ENCODE measurements at regions not wholly inside any gene's neighbourhood (a gene's known extent, or its start where the extent isn't known, plus 50 kb on each side); places are given as distances from the start of the nearest gene placed in this dataset.

DNA sequence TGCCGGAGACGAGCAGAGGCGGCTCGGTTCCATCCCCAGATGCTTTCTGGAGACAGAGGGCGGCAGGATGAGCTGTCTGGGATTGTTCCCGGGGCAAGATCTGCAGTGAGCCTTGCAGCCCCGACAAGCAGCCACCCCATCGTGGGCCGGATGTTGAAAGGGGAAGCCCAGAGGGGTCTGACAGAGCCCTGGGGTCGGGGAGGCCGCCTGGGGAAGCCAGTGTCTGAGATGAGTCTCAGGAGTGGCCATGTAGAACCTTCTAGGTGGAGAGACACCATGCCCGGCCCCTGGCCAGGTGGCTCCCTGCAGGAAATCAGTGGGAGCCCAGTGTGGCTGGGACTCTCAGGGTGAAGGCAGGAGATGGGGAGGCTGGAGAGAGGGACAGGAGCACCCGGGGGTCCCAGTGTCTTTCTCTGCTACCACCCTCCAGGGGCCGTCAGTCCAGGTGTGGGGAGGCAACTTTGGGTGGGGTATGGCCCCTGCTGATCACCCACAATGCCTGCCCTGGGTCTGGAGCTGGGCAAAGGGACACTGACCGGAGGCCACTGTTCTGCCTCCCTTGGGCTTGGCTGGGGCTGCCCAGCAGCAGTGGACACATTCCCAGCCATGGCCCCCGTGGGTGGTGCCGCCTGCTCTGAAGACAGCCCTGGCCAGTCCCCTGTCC lies 128.3 kb upstream of the HS6ST1 start:
- Histone ChIP-seq H3K9me3 (ENCODE audit: control insufficient read depth, insufficient read depth, low read length) (no peaks in the 10 kb centered on the region), H3K27me3 (ENCODE audit: control insufficient read depth, low read length) (no peaks in the 10 kb centered on the region), H3K36me3 (ENCODE audit: control insufficient read depth, low read length) (no peaks in the 10 kb centered on the region), H3K27ac (ENCODE audit: low read depth, low read length) (no peak overlapping the region), H4K20me1 (ENCODE audit: control insufficient read depth, insufficient read depth, low read depth, low read length) (no peaks in the 10 kb centered on the region), H3K79me2 (ENCODE audit: control insufficient read depth, low read length) (no peaks in the 10 kb centered on the region), H3K4me2 (ENCODE audit: low read length) (no peak overlapping the region), H3K9me2 (replicated peaks; ENCODE audit: control insufficient read depth, low read length) (no peaks in the 10 kb centered on the region), H3F3A (ENCODE audit: control insufficient read depth, insufficient read depth) (no peaks in the 10 kb centered on the region), H3K4me1 (ENCODE audit: control insufficient read depth, low read length) (no peaks in the 10 kb centered on the region), H3K4me3 (ENCODE audit: low read length) (no peak overlapping the region)
- no peak for TF ChIP-seq EZH2phosphoT487 (IDR thresholded peaks at IDR 0.05; ENCODE audit: borderline replicate concordance, low read length)
- TF ChIP-seq, protein P1, sequence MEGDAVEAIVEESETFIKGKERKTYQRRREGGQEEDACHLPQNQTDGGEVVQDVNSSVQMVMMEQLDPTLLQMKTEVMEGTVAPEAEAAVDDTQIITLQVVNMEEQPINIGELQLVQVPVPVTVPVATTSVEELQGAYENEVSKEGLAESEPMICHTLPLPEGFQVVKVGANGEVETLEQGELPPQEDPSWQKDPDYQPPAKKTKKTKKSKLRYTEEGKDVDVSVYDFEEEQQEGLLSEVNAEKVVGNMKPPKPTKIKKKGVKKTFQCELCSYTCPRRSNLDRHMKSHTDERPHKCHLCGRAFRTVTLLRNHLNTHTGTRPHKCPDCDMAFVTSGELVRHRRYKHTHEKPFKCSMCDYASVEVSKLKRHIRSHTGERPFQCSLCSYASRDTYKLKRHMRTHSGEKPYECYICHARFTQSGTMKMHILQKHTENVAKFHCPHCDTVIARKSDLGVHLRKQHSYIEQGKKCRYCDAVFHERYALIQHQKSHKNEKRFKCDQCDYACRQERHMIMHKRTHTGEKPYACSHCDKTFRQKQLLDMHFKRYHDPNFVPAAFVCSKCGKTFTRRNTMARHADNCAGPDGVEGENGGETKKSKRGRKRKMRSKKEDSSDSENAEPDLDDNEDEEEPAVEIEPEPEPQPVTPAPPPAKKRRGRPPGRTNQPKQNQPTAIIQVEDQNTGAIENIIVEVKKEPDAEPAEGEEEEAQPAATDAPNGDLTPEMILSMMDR (IDR thresholded peaks at IDR 0.05; ENCODE audit: low read depth, low read length, poor library complexity, severe bottlenecking), result no peak

DNA sequence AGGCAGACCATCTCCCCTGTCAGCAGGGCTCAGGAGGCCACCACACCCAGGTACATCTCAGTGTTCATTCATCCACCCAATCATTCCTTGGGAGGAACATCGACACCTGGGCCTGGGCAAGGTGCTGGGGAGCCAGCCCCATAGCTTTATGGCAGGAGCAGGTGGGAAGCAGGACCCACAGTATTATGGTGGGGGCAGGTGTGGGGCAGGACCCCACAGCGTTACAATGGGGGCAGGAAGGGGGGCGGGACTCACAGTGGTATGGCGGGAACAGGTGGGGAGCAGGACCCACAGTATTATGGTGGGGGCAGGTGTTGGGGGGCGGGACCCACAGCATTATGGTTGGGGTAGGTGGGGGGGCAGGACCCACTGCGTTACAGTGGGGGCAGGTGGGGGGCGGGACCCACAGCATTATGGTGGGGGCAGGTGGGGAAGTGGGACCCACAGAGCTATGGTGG lies 128.9 kb upstream of the HS6ST1 start:
- no peaks in the 10 kb centered on the region for H4K20me1 ChIP-seq (ENCODE audit: control insufficient read depth, insufficient read depth, low read depth, low read length)
- H3K9me3 ChIP-seq (ENCODE audit: control insufficient read depth, insufficient read depth, low read length), result no peaks in the 10 kb centered on the region
- no peak for TF ChIP-seq EZH2phosphoT487 (IDR thresholded peaks at IDR 0.05; ENCODE audit: borderline replicate concordance, low read length)
- TF ChIP-seq, protein P1 (IDR thresholded peaks at IDR 0.05; ENCODE audit: low read depth, low read length, poor library complexity, severe bottlenecking), result no peak
- no peak overlapping the region for H3K27ac ChIP-seq (ENCODE audit: low read depth, low read length)
- H3F3A ChIP-seq (ENCODE audit: control insufficient read depth, insufficient read depth), result no peaks in the 10 kb centered on the region
- H3K4me3 ChIP-seq (ENCODE audit: low read length), result no peak overlapping the region
- H3K4me2 ChIP-seq (ENCODE audit: low read length), result no peak overlapping the region
- H3K4me1 ChIP-seq (ENCODE audit: control insufficient read depth, low read length), result no peaks in the 10 kb centered on the region
- H3K9me2 ChIP-seq (replicated peaks; ENCODE audit: control insufficient read depth, low read length), result no peaks in the 10 kb centered on the region
- H3K36me3 ChIP-seq (ENCODE audit: control insufficient read depth, low read length), result no peaks in the 10 kb centered on the region
- no peaks in the 10 kb centered on the region for H3K79me2 ChIP-seq (ENCODE audit: control insufficient read depth, low read length)
- H3K27me3 ChIP-seq (ENCODE audit: control insufficient read depth, low read length), result no peaks in the 10 kb centered on the region

DNA sequence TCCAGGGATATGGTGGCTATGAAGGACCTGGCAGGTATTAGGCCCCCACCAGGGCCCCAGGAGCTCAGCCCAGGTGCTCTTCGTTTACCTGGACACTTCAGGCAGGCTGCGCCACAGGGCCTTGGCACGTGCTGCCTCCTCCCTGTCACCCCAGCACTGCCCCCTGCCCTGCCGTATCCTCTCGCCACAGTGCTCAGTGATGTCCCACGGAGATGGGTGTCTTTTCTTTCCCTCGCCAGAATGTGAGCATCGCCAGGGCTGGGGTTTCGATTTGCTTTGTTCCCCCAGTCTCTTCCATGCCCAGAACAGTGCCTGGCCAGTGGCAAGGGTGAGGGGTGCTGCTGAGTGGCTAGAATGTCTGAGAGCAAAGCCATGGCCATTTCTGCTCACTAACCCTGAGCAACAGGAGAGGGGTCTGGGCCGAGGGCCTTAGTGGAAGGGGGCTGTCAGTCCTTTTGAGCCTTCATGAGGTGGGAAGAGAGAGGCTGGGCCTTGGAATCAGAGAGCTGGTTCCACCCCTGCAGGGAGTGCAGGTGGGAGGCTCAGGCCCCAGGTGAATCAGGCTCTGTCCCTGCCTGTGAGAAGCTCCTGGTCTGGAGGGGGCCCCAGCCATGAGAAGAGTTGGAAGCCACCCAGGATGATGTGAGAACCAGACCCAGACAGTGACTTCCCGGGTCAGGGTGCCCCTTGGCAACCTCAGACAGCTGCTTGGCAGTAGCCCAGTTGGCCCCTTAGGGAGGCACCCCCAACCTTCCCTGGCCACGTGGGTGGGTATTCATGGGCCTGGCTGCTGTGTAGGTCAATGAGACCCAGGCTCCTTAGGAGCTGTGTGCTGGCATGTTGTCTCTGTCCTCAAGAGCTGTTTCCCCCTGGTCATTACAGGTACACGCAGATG lies 129.9 kb upstream of the HS6ST1 start:
- Histone ChIP-seq H4K20me1 (ENCODE audit: control insufficient read depth, insufficient read depth, low read depth, low read length) (no peaks in the 10 kb centered on the region), H3K4me1 (ENCODE audit: control insufficient read depth, low read length) (no peaks in the 10 kb centered on the region), H3K27ac (ENCODE audit: low read depth, low read length) (no peak overlapping the region), H3K79me2 (ENCODE audit: control insufficient read depth, low read length) (no peaks in the 10 kb centered on the region), H3K4me3 (ENCODE audit: low read length) (no peak overlapping the region), H3K9me3 (ENCODE audit: control insufficient read depth, insufficient read depth, low read length) (no peaks in the 10 kb centered on the region), H3F3A (ENCODE audit: control insufficient read depth, insufficient read depth) (no peaks in the 10 kb centered on the region), H3K4me2 (ENCODE audit: low read length) (no peak overlapping the region), H3K9me2 (replicated peaks; ENCODE audit: control insufficient read depth, low read length) (no peaks in the 10 kb centered on the region), H3K27me3 (ENCODE audit: control insufficient read depth, low read length) (no peaks in the 10 kb centered on the region), H3K36me3 (ENCODE audit: control insufficient read depth, low read length) (no peaks in the 10 kb centered on the region)
- no peak for TF ChIP-seq EZH2phosphoT487 (IDR thresholded peaks at IDR 0.05; ENCODE audit: borderline replicate concordance, low read length)
- TF ChIP-seq, protein P1 (IDR thresholded peaks at IDR 0.05; ENCODE audit: low read depth, low read length, poor library complexity, severe bottlenecking), result no peak

Data from DOHH2 (cell line).